Transverse colon (tissue), 4 donors: ENCODE measurements at regions not wholly inside any gene's neighbourhood (a gene's known extent, or its start where the extent isn't known, plus 50 kb on each side); places are given as distances from the start of the nearest gene placed in this dataset.

ENCODE experiments used
- CTCF ChIP-seq, 5 experiments: fragments of 200-600 bp in 3 of 5; fragments of 450-650 bp in 2 of 5; sonication (generic) in 3 of 5; IDR thresholded peaks; 1 replicate in 2 of 5; 2 replicates in 3 of 5; pipeline ENCODE4 v1.5.1; 2016 to 2017; ENCODE audit warnings: antibody characterized with exemption in 5 of 5, inconsistent platforms in 3 of 5, mild to moderate bottlenecking in 2 of 5, moderate library complexity in 1 of 5
- POLR2A ChIP-seq: fragments of 450-650 bp; IDR thresholded peaks from one replicate; pipeline ENCODE4 v1.6.1; 2016; ENCODE audit warnings: antibody characterized with exemption, mild to moderate bottlenecking, moderate library complexity
- POLR2AphosphoS5 ChIP-seq, 3 donors: sonication (generic); formaldehyde crosslinking; IDR thresholded peaks; one replicate each; pipeline ENCODE4 v1.6.1; 2016; ENCODE audit warnings: antibody characterized with exemption in 3 of 3

GRCh38 chr7:156460858-156461627 is 179.5 kb upstream of the RNF32 start:
- TF ChIP-seq CTCF (IDR thresholded peaks at IDR 0.05) (no peak), POLR2AphosphoS5 (IDR thresholded peaks at IDR 0.05) (no peak), POLR2A (no peak)
